ENCODE measurements at regions not wholly inside any gene's neighbourhood (a gene's known extent, or its start where the extent isn't known, plus 50 kb on each side); places are given as distances from the start of the nearest gene placed in this dataset.

DNA sequence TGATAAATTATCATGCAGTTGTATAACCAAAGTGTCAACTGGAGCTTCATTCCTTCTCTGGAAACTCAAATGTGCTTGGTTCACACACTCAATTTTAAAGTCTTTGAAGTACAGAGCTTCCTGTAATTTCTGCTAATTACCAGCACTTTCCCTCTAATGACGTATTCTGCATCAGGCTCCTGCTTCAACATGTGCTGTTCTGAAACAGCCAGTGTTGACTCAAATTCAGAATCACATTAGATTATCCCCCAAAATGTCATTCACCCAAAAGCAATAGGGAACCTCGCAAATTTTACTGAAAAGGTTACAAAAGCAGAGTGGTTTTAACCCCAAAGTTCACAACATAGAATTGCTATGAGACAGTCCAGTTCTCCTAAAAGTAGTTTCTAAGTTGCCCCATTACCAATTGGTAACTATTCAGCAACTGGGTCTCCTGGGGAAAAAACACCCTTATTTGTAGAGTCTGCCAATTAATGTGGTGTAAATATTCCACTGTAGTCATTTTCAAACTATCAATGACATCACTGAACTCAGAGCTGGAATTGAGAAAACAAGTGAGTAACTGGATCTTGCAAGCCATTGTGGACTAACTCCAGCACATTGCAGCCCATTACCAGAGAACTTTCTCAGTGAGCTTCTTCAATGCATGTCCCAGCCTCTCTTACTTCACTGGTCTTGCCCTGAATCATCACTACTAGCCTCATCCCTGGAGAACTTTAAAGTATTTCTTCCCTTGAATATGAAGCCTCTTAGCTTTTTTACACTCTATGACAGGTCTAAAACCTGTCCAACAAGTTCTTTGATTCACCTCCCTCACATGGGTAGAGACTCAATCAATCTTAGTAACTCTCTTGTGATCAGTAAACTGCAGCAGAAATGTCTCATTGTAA lies 955.4 kb downstream of the EFNB2 start:
- DNase-seq = no peak

DNA sequence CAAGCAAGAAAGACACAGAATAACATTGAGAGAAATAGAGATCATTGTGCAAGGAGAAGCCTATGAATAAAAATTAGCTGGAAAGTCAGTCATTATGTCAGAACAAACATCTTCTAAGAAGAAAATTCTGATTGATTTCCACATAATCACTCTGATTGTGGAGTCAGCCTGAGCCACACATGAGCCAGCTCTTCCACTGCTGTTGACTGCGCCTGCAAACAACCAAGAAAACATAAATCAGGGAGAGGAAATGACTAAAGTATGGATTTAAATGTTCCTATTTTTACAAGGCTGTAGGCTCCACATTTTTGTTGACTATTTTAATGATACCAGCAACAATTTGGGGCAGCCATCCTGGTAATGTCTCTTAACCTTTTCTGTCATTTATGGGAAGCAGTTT lies 962.3 kb downstream of the EFNB2 start:
- no peak for DNase-seq

DNA sequence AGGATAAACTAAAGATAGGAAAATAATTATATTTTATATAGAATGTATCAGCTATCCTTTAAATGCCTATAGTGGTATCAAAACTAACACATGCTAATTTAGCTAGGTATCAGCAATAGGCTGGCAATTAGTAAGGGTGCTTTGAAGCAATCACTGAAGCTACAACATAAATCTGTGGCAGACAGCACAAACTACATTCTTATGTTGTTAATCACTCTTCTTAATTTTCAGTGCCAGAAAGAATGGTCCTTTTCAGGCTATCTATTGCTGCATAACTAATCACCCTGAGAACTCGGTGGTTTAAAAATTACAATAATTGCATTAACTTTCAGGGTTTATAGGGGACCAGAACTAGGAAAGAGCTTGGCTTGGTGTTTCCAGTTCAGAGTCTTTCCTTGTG lies 963.1 kb downstream of the EFNB2 start:
- DNase-seq = no peak

DNA sequence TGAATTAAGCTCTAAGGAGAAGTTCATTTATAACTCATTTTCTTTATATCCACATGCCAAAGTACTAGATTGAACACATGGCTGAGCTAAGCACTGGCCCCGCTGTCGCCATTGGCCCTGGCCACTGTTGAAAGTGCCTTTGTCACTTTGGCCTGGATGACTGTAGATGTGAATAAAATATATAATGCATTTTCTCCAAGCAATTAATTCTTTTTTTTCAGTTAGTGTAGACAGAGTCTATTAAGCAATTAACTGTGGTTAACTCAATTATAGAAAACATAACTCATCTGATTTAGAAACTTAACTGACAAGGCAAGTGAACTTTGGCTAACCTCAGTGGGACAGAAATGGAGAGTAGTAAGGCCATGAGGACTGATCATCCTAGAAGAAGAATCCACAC lies 965.6 kb downstream of the EFNB2 start:
- no peak for DNase-seq

DNA sequence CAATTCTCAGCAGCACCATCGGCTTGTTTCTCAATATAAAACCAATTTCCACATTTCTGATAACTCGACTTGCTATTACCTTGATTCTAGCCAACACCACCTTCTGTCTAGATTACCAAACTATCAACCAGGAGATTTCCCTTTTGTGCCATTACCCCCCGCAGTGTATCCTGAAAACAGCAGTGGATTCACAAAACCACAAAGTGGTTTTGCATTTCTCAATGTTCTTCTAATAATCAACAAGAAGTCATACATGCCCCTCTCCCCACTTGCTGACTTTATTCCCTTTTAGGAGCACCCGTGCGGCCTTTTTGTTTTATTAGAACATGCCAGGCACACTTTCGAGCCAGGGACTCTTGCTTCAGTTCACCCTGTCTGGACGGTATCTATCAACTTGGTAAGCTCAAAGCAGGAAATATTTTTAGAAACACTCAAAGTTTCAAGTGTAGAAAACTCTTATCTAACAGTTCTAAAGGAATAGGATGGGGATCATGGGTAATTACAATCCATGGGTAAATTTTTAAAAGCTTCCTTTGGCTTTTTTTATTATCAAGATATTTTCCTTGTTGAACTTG lies 967.4 kb downstream of the EFNB2 start:
- no peak for DNase-seq

DNA sequence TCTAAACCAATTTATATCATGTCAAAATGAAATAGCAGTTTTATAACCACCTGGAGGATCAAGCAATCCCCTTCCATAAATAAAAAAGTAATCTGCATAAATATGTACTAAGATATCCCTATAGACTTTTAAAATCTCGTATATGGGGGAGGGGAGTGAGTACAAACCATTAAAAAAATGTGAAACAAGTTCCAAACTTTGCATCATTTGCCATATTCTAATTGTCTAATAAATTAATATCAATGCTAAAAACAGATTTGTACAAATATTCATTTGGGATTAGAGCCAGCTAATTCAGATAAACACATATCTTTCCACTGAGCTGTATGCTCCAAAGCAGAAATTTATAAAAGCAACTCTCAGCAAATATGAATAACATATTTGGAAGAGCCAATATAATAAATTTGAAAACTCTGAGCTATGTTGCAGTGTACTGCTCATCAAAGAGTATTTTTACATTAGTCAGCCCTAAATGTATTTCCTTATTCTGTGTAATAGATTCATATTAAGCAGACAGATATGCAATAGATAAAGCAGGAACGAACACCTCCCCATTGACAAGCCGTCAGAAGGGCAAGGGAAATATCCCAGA lies 970.2 kb downstream of the EFNB2 start:
- no peak for DNase-seq

DNA sequence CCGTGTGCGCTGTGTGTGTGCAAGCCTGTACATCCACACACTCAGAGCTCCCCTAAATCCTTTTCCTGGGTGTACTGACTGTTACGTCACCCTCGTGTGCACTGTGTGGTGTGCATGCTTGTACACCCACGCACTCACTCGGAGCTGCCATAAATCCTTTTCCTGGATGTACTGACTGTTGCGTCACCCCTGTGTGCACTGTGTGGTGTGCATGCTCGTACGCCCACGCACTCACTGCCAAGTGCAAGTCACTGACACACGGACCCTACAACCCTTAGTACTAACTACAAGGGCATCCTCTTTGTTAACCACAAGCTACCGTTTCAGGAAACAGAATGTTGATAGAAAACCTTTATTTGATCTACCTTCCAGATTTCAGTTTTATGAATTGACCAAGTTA lies 983.4 kb downstream of the EFNB2 start:
- DNase-seq = no peak

DNA sequence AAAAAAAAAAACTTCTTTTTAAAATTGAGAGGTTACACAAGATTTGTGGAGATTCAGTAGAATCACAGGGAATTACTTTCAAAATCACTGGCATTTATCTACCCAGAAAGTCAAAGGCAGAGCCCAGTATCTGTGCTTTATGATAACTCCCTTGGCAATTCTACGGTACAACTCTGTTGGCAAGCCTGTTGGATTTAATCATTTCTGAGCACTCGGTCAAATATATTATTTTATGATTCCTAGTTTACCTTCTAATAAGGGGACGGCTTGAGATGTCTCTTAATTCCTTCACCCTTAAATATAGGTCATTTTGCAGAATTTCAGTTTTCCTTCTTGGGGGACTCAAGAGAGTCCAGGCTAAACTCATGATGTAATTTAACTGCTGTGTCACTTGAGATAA lies 987.6 kb downstream of the EFNB2 start:
- no peak for DNase-seq

DNA sequence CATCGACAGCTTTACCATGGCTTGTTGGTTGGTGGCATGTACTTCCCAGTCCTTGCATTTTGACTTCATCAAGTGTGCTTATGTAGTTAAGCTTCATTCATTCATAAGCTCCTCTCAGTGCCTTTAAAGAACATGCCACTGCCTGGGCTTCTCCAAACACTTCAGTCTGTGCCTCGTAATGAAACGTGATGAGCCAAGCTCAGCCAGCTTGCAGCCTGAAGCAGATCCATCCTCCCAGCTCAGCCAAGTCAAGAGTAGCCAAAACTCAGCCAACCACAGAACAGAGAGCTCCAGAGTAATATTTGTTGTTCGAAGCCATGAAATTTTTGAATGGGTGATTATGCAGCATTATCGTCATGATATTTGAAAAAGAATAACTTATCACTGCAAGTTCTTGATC lies 989.7 kb downstream of the EFNB2 start:
- no peak for DNase-seq

DNA sequence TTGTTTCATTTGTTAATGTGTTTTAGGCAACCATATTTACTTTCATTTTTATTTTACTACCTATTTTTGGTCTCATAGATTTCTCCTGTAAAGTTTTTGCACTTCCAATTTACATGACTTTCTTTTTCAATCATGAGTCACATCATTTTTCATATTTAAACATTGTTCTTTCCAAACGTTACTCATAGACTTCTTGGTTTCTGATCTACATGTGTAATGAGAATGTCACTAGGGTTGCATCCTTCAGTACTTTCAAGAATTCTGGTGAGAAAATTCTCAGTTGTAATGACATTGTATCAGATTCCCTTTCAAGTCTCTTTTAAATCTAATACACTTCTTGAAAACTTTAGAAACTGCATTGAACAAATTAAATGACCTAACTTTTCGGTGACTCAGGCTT lies 991.7 kb downstream of the EFNB2 start:
- DNase-seq = no peak

DNA sequence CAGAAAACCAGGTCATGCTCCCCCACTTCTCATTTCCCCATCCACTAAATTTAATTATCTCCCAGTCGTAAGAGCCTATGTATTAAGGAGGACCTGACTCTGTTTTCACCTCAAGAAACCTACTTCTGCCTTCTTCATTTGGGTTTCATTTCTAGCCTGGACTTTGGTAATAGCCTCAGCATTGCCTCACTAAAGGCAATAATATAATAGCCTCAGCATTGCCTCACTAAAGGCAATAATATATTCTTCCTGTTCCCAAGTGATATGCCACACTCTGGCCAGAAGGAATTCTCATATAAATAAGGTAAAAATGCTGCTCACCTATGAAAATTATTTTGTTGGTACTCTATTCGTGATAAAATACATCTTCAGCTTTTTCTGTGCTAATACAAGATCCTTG lies 993.9 kb downstream of the EFNB2 start:
- no peak for DNase-seq

DNA sequence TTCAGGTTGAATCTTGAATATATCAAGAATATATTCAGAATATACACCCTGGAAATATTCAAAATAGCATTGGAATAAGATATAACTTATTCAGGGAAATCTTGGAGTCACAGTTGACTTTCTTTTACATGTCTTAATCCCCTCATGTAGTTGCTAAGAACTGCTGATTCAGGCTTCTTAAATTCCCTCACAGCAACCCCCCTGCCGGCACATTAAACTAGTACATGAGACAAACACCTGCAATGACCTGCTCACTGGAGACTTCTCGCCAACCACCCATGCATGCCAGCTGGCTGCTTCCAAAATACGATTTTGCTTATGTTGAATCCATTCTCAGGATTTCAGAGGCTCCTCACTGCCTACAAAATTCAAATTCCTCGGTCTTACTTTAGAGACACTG lies 997.1 kb downstream of the EFNB2 start:
- DNase-seq = no peak

DNA sequence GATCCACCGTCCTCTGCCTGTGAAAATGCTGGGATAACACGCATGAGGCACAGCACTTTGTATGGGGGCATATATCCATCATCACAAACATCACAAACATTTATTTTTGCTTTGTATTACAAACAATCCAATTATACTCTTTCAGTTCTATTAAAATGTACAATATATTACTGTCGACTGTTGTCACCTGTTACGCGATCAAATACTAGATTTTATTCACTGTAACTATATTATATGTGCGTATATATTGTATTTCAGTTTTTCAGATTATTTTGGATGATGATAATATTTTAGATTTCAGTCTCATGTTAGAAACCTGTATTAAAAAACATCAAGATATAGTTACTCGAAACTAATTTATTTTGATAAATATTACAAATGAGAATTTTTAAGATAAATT lies 998.3 kb downstream of the EFNB2 start:
- no peak for DNase-seq

DNA sequence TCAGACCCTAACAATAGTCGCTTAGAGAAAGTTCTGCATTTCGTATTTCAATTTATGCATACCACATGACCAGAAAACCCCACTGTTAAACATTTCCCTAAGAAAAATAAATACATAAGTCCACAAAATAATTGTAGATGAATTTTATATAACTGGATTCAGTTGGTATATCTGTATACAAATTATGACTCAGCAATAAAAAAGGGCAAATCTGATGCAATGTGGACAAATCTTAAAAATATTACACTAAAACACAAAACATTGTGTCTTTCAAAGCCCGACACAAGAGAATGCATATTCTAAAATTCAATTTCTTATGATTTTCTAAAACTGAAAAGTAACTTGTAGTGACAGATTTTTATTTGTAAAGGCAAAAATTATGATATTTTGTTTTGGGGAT lies 1005.0 kb downstream of the EFNB2 start:
- DNase-seq = no peak

DNA sequence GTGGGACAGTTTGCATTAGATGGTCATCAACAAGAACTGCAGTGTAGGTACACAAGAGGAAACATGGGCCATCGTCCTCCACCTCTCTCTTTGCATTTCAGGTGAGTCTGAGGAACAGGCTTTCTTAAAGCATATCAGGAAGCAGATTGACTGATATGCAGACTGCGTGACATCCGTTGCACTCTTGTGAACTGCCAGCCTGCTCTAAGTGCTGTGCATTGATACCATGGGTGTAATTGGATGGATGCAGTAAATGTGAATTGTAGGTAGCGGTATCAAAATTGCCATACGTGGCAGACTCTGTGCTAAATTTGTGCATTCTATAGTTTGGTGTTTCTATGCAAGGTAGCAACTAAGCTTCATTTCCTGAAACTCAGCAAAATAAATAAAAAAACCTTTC lies 1008.3 kb downstream of the EFNB2 start:
- no peak for DNase-seq

DNA sequence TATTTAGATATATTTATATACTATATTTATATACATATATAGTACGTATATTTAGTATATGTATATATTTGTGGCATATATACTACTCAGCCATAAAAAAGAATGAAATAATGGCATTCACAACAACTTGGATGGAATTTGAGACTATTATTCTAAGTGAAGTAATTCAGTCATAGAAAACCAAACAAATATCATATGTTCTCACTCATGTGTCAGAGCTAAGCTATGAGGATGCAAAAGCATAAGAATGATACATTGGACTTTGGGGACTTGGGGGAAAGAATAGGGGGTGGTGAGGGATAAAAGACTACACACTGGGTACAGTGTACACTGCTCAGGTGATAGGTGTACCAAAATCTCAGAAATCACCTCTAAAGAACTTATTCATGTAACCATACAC lies 1015.7 kb downstream of the EFNB2 start:
- DNase-seq = no peak

DNA sequence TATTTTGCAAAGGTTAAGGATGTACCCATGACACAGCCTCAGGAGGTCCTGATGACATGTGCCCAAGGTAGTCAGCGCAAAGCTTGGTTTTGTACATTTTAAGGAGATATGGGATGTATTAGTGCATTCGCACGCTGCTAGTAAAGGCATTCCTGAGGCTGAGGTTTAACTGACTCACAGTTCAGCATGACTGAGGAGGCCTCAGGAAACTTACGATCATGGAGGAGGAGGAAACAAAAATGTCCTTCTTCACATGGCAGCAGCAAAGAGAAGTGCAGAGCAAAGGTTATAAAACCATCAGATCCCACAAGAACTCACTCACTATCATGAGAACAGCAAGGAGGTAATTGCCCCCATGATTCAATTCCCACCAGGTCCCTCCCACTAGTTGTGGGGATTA lies 1017.4 kb downstream of the EFNB2 start:
- no peak for DNase-seq

DNA sequence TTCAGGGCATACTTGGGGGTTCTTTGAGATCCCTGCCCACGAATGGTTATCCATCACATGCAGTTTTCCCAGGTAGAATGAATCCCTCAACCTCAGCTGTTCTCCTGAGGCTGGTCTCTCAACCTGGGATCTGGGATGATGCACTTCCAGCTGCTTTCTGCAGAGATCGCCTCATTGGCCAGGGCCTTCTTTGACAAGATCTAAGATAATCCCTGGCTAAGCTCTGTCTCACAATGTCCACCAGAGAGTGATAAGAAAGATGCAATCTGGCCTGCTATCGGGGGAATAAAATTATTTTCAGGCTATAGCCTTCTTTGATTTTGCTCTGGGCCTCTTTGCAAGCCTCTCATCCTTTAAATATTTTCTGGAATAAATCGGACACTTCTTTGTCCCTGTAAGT lies 1021.1 kb downstream of the EFNB2 start:
- no peak for DNase-seq

DNA sequence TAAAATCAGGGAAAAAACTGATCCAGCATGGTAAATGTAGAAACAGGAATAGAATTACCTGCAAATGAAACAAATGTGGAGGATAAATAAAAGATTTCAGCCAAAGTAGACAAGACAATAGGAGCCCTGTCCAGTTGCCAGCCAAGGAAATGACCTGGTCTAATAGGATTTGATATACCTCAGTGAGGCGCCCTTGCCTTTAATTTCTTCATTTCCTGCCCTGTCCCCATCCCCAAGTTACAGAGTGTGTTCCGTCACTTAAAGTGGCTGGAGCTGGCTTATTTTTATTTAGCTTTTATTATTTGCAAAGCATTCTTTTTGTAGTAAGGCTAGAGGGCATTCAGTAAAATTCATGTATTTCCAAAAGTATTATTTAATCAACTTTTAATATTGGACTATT lies 1022.0 kb downstream of the EFNB2 start:
- DNase-seq = no peak

DNA sequence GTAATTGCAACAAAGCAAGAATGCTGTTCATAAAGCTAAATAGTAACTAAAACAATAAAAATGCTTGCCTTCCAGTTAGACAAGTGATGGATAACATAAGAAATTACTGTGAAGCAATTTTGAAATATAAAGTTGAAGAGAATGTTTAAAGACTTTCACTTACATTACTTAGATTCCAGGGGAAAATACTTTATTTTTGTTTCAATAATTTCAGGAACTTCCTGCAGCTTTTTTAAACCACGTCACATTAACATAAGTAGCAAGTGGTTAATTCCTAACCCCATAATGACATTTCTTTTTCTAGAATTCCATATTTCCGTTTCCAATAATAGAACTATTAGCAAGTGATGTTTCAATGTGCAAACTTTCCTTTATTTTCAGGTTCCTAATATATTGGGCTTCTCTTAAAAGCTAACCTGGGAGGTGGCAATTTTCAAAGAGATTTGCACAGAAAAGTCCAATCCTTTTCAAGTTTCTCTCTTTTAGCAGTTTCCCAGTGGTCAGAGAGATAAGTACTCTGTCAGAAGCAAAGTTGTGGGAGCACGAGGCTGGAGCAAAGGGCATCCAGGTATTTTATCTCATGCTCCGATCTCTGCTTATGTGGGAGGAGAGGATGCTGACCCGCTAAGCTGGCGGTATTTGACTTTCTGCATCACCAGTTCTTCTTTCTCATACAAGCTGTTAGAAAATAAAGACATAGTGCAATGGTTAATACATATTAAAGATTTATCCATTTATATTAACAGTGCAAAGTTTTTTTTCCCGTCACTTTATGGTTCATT lies 1025.3 kb downstream of the EFNB2 start:
- no peak for DNase-seq

DNA sequence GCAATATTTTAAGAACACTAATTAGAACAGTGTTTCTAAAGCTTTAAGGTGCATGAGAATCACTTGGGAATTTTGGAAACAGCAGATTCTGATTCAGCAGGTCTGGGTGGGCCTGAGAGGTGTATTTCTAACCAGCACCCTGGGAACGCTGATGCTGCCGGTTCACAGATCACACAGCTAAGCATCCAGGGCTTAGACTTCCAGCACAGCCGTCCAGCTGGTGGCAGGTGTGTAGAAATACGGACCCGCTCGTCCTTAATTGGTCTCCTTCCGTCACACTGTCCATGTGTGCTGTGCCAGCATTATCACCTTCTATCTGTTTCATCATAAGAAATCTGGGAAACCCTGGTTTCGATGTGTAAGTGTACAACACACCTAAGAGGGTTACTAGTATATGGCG lies 1029.0 kb downstream of the EFNB2 start:
- DNase-seq = no peak

DNA sequence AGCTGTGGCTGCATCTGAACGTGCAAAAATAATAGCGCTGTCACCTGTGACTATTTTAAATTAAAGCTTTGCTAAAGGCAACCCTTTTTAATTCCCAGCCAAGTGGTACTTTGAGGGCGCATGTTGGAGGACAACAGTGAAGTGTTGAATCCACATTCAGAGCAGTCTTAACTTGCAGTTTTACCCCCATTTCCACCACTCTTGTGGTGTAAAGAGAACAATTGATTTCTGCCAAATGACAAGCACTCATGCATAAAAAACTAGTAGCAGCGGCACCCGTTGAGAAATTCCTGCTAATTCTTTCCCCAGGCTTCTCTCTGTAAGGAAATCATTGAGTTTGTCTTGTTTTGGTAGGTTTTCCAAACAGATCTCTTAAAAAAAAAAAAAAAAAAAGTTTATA lies 1033.3 kb downstream of the EFNB2 start:
- DNase-seq = no peak

DNA sequence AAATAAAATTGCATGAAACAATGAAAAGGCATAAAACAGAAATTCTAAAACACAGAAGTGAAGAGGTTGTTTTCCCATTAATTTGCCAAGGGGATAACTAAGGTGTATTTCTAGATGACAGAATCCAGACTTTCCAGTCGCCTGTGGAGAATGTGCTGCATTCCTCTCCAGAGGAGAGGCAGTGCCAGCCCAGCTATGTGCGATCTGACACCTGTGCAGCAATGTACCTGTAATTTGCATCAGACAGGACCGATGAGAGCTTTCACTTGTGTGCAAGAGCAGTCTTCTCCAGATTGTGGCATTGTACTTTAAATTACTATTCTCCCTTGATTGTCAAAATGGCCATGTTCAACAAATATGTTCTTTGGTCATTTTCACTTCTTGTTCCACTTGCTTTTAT lies 1037.9 kb downstream of the EFNB2 start:
- no peak for DNase-seq

DNA sequence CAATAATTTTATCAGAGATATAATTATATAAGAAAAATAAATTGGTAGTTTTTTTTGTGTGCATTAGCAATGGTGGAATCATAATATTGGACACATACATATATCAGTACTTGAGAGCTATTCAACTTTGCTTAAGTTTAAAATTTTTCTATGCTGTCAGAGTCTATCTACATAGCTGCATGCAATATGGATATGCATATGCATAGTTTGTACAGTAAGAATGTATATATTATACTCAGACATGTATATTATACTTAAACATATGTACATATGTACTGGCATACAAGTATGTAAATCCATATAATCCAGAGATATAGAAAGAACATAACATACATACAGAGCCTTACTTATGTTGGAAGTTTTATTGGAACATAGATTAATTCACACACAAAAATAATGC lies 1043.2 kb downstream of the EFNB2 start:
- DNase-seq = no peak

All from activated gamma-delta T cell (primary cell).